Ishikawa (cell line): ENCODE measurements at regions not wholly inside any gene's neighbourhood (a gene's known extent, or its start where the extent isn't known, plus 50 kb on each side); places are given as distances from the start of the nearest gene placed in this dataset.

Source experiments
- CEBPB ChIP-seq: IDR thresholded peaks from 2 replicates; pipeline ENCODE4 v1.6.1; 2012
- EGR1 ChIP-seq: IDR thresholded peaks from 2 replicates; pipeline ENCODE4 v1.6.1; 2012
- EP300 ChIP-seq: IDR thresholded peaks from 2 replicates; pipeline ENCODE4 v1.6.1; 2012; ENCODE audit warnings: borderline replicate concordance
- NFIC ChIP-seq: IDR thresholded peaks from 2 replicates; pipeline ENCODE4 v1.6.1; 2012
- TF ChIP-seq, protein P1 (sequence below): IDR thresholded peaks from 2 replicates; pipeline ENCODE4 v1.6.1; 2012

DNA sequence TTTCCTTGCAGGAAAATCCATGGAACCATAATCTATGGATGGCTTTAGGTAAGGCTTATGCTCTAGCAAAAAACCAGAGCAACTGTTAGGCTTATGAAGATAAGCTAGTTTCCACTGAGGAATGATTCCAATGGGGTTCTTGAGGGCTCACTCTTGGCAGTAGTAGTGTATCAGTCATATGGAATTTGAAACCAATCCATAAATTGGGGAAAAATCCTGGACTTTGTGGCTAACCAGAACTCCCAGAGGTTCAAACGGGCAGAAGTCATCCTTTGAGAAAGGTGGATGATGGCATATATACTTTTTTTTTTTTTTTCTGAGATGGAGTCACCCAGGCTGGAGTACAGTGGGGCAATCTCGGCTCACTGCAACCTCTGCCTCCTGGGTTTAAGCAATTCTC lies 54.2 kb upstream of the ATF3 start:
- TF ChIP-seq, protein P1, sequence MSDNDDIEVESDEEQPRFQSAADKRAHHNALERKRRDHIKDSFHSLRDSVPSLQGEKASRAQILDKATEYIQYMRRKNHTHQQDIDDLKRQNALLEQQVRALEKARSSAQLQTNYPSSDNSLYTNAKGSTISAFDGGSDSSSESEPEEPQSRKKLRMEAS = no peak
- TF ChIP-seq CEBPB (no peak), EP300 (no peak), NFIC (no peak), EGR1 (no peak)
